HFFc6 (cell line): ENCODE measurements at regions not wholly inside any gene's neighbourhood (a gene's known extent, or its start where the extent isn't known, plus 50 kb on each side); places are given as distances from the start of the nearest gene placed in this dataset.

Experiments used
- DNase-seq: peaks from one replicate; pipeline ENCODE4 v3.0.0-alpha.2; 2018
- H3K27ac Mint-ChIP-seq: 2 replicates; pipeline ENCODE4 v1.8.0; 2020; ENCODE audit warnings: mild to moderate bottlenecking, mixed read lengths
- H3K27me3 Mint-ChIP-seq: 2 replicates; pipeline ENCODE4 v1.8.0; 2021; ENCODE audit warnings: mild to moderate bottlenecking, moderate library complexity, mixed read lengths; ENCODE audit not compliant: insufficient read depth
- H3K36me3 Mint-ChIP-seq: 2 replicates; pipeline ENCODE4 v1.8.0; 2021; ENCODE audit warnings: low read depth, mixed read lengths
- H3K4me1 Mint-ChIP-seq: 2 replicates; pipeline ENCODE4 v1.8.0; 2020; ENCODE audit warnings: low read depth, mixed read lengths
- H3K4me3 Mint-ChIP-seq: 2 replicates; pipeline ENCODE4 v1.8.0; 2020; ENCODE audit warnings: mild to moderate bottlenecking, moderate library complexity, mixed read lengths
- H3K9me3 Mint-ChIP-seq: 2 replicates; pipeline ENCODE4 v1.8.0; 2020; ENCODE audit warnings: mild to moderate bottlenecking, mixed read lengths
- TF ChIP-seq, protein P1 (sequence below): fragments of 200-600 bp; sonication (generic); IDR thresholded peaks from 2 replicates; pipeline ENCODE4 v1.5.0; 2021; ENCODE audit warnings: antibody characterized with exemption, mild to moderate bottlenecking

DNA sequence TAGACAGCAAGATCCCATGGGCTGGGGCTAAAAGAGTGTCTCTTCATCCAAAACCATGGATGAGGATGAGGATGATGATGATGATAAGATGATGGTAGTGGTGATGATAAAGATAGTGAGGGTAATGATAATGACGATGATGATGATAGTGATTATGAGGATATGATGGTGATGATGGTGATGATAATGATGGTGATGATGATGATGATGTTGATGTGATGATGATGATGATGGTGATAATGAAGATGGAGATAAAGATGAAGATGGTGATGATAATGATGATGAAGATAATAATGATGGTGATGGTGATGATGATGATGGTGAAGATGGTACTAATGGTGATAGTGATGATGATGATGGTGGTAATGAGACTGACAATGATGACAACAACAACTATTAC, 299.5 kb downstream of the NPIPA8 start:
- H3K4me3 Mint-ChIP-seq, result no peak overlapping the region
- TF ChIP-seq, protein P1, sequence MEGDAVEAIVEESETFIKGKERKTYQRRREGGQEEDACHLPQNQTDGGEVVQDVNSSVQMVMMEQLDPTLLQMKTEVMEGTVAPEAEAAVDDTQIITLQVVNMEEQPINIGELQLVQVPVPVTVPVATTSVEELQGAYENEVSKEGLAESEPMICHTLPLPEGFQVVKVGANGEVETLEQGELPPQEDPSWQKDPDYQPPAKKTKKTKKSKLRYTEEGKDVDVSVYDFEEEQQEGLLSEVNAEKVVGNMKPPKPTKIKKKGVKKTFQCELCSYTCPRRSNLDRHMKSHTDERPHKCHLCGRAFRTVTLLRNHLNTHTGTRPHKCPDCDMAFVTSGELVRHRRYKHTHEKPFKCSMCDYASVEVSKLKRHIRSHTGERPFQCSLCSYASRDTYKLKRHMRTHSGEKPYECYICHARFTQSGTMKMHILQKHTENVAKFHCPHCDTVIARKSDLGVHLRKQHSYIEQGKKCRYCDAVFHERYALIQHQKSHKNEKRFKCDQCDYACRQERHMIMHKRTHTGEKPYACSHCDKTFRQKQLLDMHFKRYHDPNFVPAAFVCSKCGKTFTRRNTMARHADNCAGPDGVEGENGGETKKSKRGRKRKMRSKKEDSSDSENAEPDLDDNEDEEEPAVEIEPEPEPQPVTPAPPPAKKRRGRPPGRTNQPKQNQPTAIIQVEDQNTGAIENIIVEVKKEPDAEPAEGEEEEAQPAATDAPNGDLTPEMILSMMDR, result no peak
- DNase-seq, result no peak
- peaks cover 2% of the 10 kb centered on the region; the same call in 1 of the 2 replicates for H3K27me3 Mint-ChIP-seq
- no peaks in the 10 kb centered on the region for H3K4me1 Mint-ChIP-seq
- H3K9me3 Mint-ChIP-seq, result peaks cover 23% of the 10 kb centered on the region
- H3K27ac Mint-ChIP-seq, result no peak overlapping the region
- H3K36me3 Mint-ChIP-seq, result no peaks in the 10 kb centered on the region

DNA sequence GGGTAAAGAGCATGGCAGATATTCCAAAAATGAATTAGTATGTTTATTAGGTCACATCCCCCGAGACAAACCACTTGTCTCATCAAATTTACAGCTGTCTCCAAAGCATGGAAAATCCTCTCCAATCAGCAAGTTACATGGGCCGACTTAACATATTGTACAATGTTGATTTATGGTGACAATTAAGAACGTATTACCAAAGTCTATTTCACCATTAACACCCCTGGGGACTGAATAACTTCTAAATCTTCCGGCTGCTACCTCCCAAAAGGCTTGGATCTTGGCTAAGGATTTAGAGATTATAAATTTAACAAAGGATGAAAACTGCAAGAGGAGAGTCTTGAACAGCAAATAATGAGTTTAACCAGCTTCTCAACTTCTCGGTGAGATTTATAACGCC, 311.9 kb downstream of the NPIPA8 start:
- Mint-ChIP-seq H3K9me3 (peaks cover 24% of the 10 kb centered on the region), H3K4me1 (no peaks in the 10 kb centered on the region), H3K27ac (no peak overlapping the region), H3K36me3 (no peaks in the 10 kb centered on the region), H3K27me3 (no peaks in the 10 kb centered on the region), H3K4me3 (no peak overlapping the region)
- no peak for DNase-seq
- TF ChIP-seq, protein P1, result no peak

GRCh38 chr16:18018376-18018775, 318.2 kb downstream of the NPIPA8 start:
- Mint-ChIP-seq H3K36me3 (no peaks in the 10 kb centered on the region), H3K9me3 (peaks cover 6% of the 10 kb centered on the region), H3K27me3 (no peaks in the 10 kb centered on the region), H3K4me3 (no peak overlapping the region), H3K4me1 (no peaks in the 10 kb centered on the region), H3K27ac (no peak overlapping the region)
- no peak for DNase-seq
- TF ChIP-seq, protein P1, result no peak

- DNase-seq, result no peak
- Mint-ChIP-seq H3K4me3 (no peak overlapping the region), H3K27ac (no peak overlapping the region), H3K4me1 (no peaks in the 10 kb centered on the region), H3K27me3 (no peaks in the 10 kb centered on the region), H3K36me3 (no peaks in the 10 kb centered on the region), H3K9me3 (peaks cover 4% of the 10 kb centered on the region; the same call in 1 of the 2 replicates)
- TF ChIP-seq, protein P1, result no peak
Measured at GRCh38 chr16:18013863-18014262, 322.7 kb downstream of the NPIPA8 start.

GRCh38 chr16:18008356-18008755, 328.2 kb downstream of the NPIPA8 start:
- TF ChIP-seq, protein P1, result no peak
- Mint-ChIP-seq H3K9me3 (no peaks in the 10 kb centered on the region; the same call in 1 of the 2 replicates), H3K27ac (no peak overlapping the region), H3K36me3 (no peaks in the 10 kb centered on the region), H3K4me1 (no peaks in the 10 kb centered on the region), H3K4me3 (no peak overlapping the region), H3K27me3 (no peaks in the 10 kb centered on the region)
- DNase-seq, result no peak

- no peak for DNase-seq
- TF ChIP-seq, protein P1, result no peak
- Mint-ChIP-seq H3K36me3 (no peaks in the 10 kb centered on the region), H3K27me3 (peaks cover 5% of the 10 kb centered on the region), H3K4me1 (no peaks in the 10 kb centered on the region), H3K9me3 (peaks cover 8% of the 10 kb centered on the region), H3K4me3 (no peak overlapping the region), H3K27ac (no peak overlapping the region)
Measured at GRCh38 chr16:18003033-18003432, 333.5 kb downstream of the NPIPA8 start.
